SH-SY5Y (cell line): ENCODE measurements at regions not wholly inside any gene's neighbourhood (a gene's known extent, or its start where the extent isn't known, plus 50 kb on each side); places are given as distances from the start of the nearest gene placed in this dataset.

ENCODE experiments used
- GATA2 ChIP-seq: IDR thresholded peaks from 2 replicates; pipeline ENCODE4 v1.6.1; 2011; ENCODE audit warnings: mild to moderate bottlenecking, low read depth, low read length
- GATA3 ChIP-seq: IDR thresholded peaks from 2 replicates; pipeline ENCODE4 v1.6.1; 2011; ENCODE audit warnings: low read depth, mild to moderate bottlenecking, low read length, moderate library complexity

DNA sequence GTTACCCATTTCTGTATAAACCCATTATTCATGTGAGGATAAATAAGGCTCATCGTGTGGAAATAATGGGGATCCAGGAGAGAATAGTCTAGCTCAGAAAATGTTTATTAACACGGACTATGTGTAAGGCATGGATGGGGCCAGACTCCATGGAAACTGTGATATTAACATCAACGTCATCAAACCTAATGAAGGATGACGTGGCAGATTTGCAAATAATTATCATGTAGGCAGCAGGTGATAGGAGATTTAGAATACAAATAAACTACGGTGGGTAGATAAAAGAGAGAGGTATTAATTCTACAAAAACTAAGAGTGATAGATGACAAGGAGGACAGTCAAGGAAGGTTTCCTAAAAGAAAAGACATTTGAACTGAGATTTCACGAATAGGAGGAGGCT is 592.2 kb downstream of the REEP3 start:
- TF ChIP-seq GATA2 (no peak), GATA3 (no peak)
